Fibroblast of lung (primary cell): ENCODE measurements at regions not wholly inside any gene's neighbourhood (a gene's known extent, or its start where the extent isn't known, plus 50 kb on each side); places are given as distances from the start of the nearest gene placed in this dataset.

Experiments used
- CTCF ChIP-seq, 2 donors: IDR thresholded peaks in 1 of 2; conservative IDR thresholded peaks in 1 of 2; 1 replicate in 1 of 2; 2 replicates in 1 of 2; pipeline ENCODE4 v1.5.1; 2011 to 2012; ENCODE audit warnings: low read length in 2 of 2, control low read depth in 1 of 2, inconsistent platforms in 1 of 2, low read depth in 1 of 2, mild to moderate bottlenecking in 1 of 2
- EZH2 ChIP-seq: IDR thresholded peaks from 2 replicates; pipeline ENCODE4 v1.5.1; 2012; ENCODE audit warnings: low read length, control low read depth, mild to moderate bottlenecking; ENCODE audit errors: missing control alignments

GRCh38 chr11:19352072-19352770 lies 111.5 kb upstream of the E2F8 start:
- TF ChIP-seq CTCF (conservative IDR thresholded peaks at IDR 0.05 in 1 of 2, IDR thresholded peaks at IDR 0.05 in 1 of 2; ENCODE audit: low read depth in 1 of 2, low read length in 2 of 2) = no peak
- TF ChIP-seq EZH2 = no peak
